Effector memory CD8-positive, alpha-beta T cell (primary cell): ENCODE measurements at regions not wholly inside any gene's neighbourhood (a gene's known extent, or its start where the extent isn't known, plus 50 kb on each side); places are given as distances from the start of the nearest gene placed in this dataset.

Experiments used
- ATAC-seq: fragments of 150-1000 bp; cut with Tn5 transposase; replicated peaks from 2 replicates; pipeline ENCODE4 v1.10.0; 2021; ENCODE audit warnings: mild to moderate bottlenecking, moderate library complexity
- DNase-seq, 3 experiments: peaks; one replicate each; pipeline ENCODE4 v3.0.0; 2021
- H3K27ac Mint-ChIP-seq, 2 donors: one replicate each; pipeline ENCODE4 v1.8.0; 2022; ENCODE audit warnings: mild to moderate bottlenecking in 2 of 2, mixed read lengths in 2 of 2, moderate library complexity in 2 of 2
- H3K27me3 Mint-ChIP-seq, 2 donors: one replicate each; pipeline ENCODE4 v1.8.0; 2022; ENCODE audit warnings: mixed read lengths in 2 of 2
- H3K36me3 Mint-ChIP-seq: one replicate; pipeline ENCODE4 v1.8.0; 2022; ENCODE audit warnings: mild to moderate bottlenecking, moderate library complexity, mixed read lengths; ENCODE audit not compliant: insufficient read depth
- H3K4me1 Mint-ChIP-seq, 2 donors: one replicate each; pipeline ENCODE4 v1.8.0; 2022; ENCODE audit warnings: low read depth in 2 of 2, mixed read lengths in 2 of 2
- H3K4me3 Mint-ChIP-seq, 2 donors: one replicate each; pipeline ENCODE4 v1.8.0; 2022; ENCODE audit warnings: mild to moderate bottlenecking in 2 of 2, mixed read lengths in 2 of 2, moderate library complexity in 2 of 2
- H3K9me3 Mint-ChIP-seq, 2 donors: one replicate each; pipeline ENCODE4 v1.8.0; 2022; ENCODE audit warnings: mixed read lengths in 2 of 2

DNA sequence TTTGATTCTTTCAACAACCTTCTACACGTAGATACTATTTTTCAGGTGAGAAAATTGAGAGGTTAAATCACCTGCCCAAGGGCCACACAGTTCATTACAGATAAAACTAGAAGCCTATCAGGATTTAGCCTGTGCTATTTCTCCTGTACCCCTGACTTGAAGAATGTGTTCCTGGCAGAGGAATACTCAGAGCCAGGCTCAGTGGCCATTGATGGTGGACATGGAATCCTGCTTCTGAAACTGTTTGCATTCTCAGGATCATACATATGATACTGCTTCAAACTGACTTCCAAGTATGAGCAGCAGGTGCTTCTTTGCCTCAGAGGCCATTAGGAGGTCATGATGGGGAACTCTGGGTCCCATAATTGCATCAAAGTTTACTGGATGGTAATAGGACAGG lies 348.6 kb downstream of the ADRA2A start:
- H3K4me3 Mint-ChIP-seq: no peak overlapping the region
- no peak overlapping the region for H3K27ac Mint-ChIP-seq
- H3K36me3 Mint-ChIP-seq: no peaks in the 10 kb centered on the region
- no peaks in the 10 kb centered on the region for H3K9me3 Mint-ChIP-seq
- no peak for ATAC-seq
- H3K4me1 Mint-ChIP-seq: no peaks in the 10 kb centered on the region
- no peak for DNase-seq
- peaks cover 18 to 23% of the 10 kb centered on the region in 2 donors for H3K27me3 Mint-ChIP-seq

DNA sequence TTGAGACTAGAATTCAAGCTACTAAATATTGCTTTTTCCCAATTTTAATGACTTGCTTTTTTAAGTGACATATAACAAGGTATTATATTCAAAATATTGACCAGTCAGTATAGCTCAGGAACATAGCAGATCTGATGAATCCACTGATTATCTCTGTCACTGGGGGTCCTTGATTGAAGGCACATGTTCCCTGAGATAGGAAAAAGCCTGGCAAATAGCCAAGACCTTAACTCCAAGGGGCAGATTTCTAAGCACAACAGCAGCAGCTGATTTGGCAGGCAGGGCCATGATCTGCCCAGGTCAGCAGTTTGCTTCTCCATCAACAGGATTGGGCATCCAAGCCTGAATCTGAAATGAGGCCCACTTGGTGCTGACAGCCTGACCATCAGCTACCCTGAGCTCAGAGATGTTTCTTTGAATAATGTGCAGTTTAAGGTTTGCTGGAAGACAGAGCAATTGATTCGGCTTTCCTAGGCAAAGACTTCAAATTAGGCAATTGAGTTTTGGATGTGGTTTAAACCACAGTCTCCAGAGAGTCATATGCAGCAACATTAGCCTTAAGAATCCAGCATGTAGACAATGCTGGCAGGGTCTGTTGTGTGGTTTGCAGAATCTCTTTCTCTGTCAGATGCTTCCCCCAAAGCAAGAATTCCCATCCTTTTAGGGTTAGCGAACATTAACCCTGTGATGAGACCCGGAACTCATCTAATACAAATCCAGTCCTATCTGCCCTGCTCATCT lies 352.6 kb downstream of the ADRA2A start:
- H3K27me3 Mint-ChIP-seq: peaks cover 2 to 10% of the 10 kb centered on the region in 2 donors
- no peak for DNase-seq
- H3K27ac Mint-ChIP-seq: no peak overlapping the region
- H3K4me3 Mint-ChIP-seq: no peak overlapping the region
- H3K4me1 Mint-ChIP-seq: no peaks in the 10 kb centered on the region
- no peaks in the 10 kb centered on the region for H3K36me3 Mint-ChIP-seq
- no peaks in the 10 kb centered on the region for H3K9me3 Mint-ChIP-seq
- ATAC-seq: no peak

DNA sequence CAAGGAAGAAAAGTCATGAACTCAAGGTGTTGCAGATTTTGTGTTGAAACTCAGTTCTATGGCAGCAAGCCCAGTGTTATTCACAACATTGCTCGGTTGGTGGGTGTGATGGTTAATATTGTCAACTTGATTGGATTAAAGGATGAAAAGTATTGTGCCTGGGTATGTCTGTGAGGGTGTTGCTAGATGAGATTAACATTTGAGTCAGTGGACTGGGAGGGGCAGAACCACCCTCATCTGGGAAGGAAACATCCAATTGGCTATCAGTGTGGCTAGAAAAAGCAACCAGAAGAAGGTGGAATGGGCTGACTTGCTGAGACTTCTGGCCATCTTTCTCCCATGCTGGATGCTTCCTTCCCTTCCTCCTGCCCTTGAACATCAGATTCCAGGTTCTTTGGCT lies 353.2 kb downstream of the ADRA2A start:
- no peaks in the 10 kb centered on the region for H3K4me1 Mint-ChIP-seq
- H3K9me3 Mint-ChIP-seq: no peaks in the 10 kb centered on the region
- no peak for DNase-seq
- H3K4me3 Mint-ChIP-seq: no peak overlapping the region
- H3K27me3 Mint-ChIP-seq: peaks cover 0 to 7% of the 10 kb centered on the region in 2 donors
- no peak overlapping the region for H3K27ac Mint-ChIP-seq
- H3K36me3 Mint-ChIP-seq: no peaks in the 10 kb centered on the region
- no peak for ATAC-seq

DNA sequence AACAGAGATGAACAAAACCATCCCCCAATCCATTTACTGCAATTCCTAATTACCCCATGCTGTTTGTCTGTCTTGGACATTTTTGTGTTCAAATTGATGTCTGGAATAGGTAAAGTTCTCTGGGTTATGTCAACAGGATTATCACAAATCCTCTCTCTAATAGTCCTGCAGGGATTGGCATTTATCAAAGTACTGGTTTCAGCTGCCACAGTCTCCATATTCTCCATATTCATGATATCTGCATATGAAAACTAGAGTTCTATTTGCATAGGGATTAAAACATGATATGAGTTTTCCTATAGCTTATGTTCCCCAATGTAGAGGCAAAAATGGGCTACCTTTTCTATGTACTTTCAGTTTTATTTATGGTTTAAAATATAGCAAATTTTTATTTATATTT lies 355.8 kb downstream of the ADRA2A start:
- H3K36me3 Mint-ChIP-seq: no peaks in the 10 kb centered on the region
- no peaks in the 10 kb centered on the region for H3K9me3 Mint-ChIP-seq
- H3K4me3 Mint-ChIP-seq: no peak overlapping the region
- H3K4me1 Mint-ChIP-seq: no peaks in the 10 kb centered on the region
- no peak for ATAC-seq
- H3K27ac Mint-ChIP-seq: no peak overlapping the region
- peaks cover 0 to 7% of the 10 kb centered on the region in 2 donors for H3K27me3 Mint-ChIP-seq
- DNase-seq: no peak

DNA sequence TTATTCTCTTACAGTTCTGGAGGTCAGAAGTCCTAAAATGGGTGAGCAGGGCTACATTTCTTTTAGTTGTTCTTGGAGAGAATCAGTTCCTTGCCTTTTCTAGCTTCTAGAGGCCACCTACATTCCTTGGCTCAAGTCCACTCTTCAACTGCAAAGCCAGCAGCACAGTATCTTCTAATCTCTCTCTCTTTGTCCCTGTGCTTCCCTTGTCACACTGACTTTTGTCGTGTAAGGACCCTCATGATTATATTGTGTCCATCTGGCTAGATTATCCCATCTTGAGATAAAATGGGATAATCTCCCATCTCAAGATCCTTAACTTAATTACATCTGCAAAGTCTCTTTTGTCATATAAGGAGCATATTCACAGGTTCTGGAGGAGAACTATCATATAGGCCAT lies 359.0 kb downstream of the ADRA2A start:
- H3K27me3 Mint-ChIP-seq: peaks cover 9 to 14% of the 10 kb centered on the region in 2 donors
- no peak overlapping the region for H3K4me3 Mint-ChIP-seq
- DNase-seq (no peak), ATAC-seq (no peak)
- no peak overlapping the region for H3K27ac Mint-ChIP-seq
- no peaks in the 10 kb centered on the region for H3K36me3 Mint-ChIP-seq
- no peaks in the 10 kb centered on the region for H3K9me3 Mint-ChIP-seq
- no peaks in the 10 kb centered on the region for H3K4me1 Mint-ChIP-seq

DNA sequence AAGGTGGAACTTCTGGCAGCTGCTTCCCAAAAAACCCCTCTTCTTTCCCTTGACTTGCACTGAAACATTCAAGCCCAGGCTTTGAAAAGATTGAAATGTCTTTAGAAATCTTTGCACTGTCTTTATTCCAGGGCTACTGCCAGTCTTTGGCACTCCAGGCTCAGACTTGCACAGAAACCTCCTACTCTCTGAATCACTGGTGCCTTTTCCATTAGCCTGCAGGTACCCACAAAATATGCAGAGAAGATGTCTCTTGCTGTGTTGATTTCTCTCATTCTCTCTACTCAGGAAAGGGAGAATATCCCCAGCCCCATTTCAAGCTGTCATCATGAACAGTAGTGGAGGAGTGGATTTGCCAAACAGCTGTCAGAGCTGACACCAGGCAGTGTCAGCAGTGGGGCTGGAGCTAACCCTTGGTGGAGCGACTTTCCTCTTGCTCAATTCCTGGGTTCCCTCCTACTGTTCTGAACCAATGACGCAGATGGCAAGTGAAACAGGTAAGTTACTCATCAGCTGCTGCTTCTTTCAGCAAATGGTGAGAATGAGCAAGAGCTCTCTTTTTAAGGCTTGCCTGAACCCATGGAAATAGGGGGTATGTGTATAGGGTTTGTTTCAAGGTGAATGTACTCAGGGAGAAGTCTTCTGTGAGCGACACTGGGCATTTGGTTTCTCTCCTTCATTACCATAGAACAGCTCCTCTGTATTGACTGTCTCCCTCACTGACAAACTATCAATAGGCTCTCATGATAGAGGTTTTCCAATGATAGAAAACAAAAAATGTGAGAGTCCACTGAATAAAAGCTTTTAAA lies 362.4 kb downstream of the ADRA2A start:
- DNase-seq (no peak), ATAC-seq (no peak)
- peaks cover 0 to 8% of the 10 kb centered on the region in 2 donors for H3K9me3 Mint-ChIP-seq
- H3K27me3 Mint-ChIP-seq: peaks cover 20 to 24% of the 10 kb centered on the region in 2 donors
- no peak overlapping the region for H3K4me3 Mint-ChIP-seq
- H3K36me3 Mint-ChIP-seq: no peaks in the 10 kb centered on the region
- H3K4me1 Mint-ChIP-seq: no peaks in the 10 kb centered on the region
- H3K27ac Mint-ChIP-seq: no peak overlapping the region

DNA sequence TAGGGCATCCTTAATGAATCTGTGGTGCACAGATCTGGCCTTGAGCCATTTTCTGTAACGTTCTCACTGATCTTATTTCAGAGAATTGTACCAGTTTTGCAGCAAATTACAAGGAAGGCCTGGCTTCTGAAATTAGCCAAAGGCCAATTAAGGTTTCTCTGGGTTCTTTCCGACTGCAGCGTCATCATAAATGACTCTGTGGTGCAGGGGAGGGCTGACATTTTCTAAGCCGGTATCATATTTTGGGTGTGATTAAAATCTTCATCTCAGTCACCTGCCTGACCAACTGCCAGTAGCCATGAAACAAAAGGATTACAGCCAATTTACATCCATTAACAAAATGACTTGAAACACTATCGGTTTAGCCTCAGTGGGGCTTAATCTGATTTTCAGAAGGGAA lies 363.7 kb downstream of the ADRA2A start:
- DNase-seq (no peak), ATAC-seq (no peak)
- no peaks in the 10 kb centered on the region for H3K4me1 Mint-ChIP-seq
- peaks cover 0 to 8% of the 10 kb centered on the region in 2 donors for H3K9me3 Mint-ChIP-seq
- H3K4me3 Mint-ChIP-seq: no peak overlapping the region
- no peaks in the 10 kb centered on the region for H3K36me3 Mint-ChIP-seq
- no peak overlapping the region for H3K27ac Mint-ChIP-seq
- H3K27me3 Mint-ChIP-seq: peaks cover 20 to 21% of the 10 kb centered on the region in 2 donors

DNA sequence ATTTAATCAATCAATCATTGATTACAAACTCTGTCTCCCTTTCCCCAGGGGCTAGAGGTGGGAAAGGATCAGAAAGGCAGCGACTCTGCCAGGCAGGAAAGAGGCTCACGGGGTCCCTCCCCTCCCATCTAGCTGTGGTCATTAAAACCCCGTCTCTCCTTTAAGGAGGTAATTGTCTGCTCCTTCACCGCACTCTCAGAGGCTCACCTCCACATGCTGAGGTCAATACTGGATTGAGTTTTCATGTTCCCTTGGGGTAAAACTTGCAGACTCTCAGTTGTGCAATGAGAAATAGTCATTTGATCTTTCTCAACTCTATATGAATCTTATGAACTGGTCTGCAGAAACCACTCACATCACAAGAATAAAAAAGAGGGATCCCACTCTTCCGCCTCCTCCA lies 368.8 kb downstream of the ADRA2A start:
- H3K4me1 Mint-ChIP-seq: no peaks in the 10 kb centered on the region
- DNase-seq: no peak
- H3K27me3 Mint-ChIP-seq: peaks cover 10 to 21% of the 10 kb centered on the region in 2 donors
- H3K9me3 Mint-ChIP-seq: peaks cover 0 to 16% of the 10 kb centered on the region in 2 donors
- no peak overlapping the region for H3K4me3 Mint-ChIP-seq
- no peak for ATAC-seq
- no peak overlapping the region for H3K27ac Mint-ChIP-seq
- no peaks in the 10 kb centered on the region for H3K36me3 Mint-ChIP-seq

DNA sequence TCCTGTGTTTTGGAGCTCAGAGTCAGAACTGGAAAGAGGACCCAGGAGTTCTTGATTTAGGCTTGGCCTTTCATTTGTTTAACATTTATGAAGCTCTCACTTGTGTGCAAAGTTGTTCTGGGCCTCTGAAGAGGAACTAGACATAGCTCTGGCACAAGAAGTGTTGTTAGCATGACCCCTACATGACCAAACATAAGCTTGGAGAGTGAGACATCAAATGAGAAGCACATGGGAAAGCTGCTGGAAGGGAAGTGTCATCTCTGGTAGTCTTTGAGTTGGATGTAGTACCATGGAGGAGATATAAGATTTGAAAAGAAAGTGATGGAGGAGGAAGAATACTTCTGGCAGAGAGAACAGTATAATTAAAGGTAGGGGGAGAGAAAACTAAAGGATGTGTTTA lies 370.1 kb downstream of the ADRA2A start:
- peaks cover 10% of the 10 kb centered on the region in 2 donors for H3K27me3 Mint-ChIP-seq
- no peaks in the 10 kb centered on the region for H3K4me1 Mint-ChIP-seq
- no peak for ATAC-seq
- no peak overlapping the region for H3K27ac Mint-ChIP-seq
- H3K4me3 Mint-ChIP-seq: no peak overlapping the region
- H3K9me3 Mint-ChIP-seq: peaks cover 0 to 20% of the 10 kb centered on the region in 2 donors
- H3K36me3 Mint-ChIP-seq: no peaks in the 10 kb centered on the region
- DNase-seq: no peak

DNA sequence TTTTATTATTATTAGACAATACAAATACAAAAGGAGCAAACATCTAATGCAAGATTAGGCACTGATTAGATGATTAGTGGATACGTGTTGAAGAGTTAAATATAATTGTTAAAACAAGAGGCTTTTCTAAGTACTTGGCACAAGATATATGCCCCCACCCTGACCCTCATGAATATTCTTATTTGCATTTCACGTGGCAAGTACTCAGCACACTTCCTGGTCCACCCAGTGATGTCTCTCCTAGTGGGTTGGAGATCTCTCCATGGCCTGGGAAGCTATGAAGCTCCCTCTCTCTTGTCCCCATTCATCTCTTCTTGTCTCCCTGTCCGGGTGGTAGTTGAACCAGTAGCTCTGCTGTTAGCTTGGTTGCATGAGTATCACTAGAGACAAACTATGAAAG lies 375.3 kb downstream of the ADRA2A start:
- ATAC-seq (no peak), DNase-seq (no peak)
- Mint-ChIP-seq H3K4me1 (no peaks in the 10 kb centered on the region), H3K27me3 (peaks cover 9 to 12% of the 10 kb centered on the region in 2 donors), H3K27ac (no peak overlapping the region), H3K36me3 (no peaks in the 10 kb centered on the region), H3K9me3 (peaks cover 0 to 19% of the 10 kb centered on the region in 2 donors), H3K4me3 (no peak overlapping the region)

DNA sequence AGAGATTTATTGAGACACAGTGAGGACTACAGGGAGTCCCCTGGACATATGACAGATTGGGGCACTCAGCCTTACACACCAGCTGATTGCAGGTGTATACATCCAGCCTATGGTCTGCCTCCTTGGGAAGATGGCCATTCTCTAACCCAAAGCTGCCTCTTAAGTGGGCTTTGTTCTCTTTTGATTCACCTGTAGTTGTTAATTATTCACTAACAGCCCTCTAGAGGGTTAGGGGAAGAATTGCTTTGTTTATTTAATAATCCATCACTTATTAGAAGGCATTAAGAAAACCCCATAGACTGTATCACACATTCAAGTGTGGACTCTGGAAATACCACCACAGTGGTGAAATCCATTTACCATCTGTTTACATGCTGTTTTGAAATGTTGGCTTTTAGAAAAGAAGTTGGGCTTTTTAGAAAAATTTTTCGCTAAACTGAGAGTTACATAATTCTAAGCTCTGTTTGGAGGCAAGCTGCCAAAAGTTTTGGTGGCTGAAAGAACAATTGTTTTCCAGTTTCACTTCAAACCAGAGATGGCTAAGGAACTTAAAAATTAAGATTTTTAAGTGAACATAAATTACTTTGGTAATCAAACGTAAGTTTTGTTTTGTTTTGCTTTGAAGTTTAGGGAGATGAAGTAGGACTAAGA lies 379.1 kb downstream of the ADRA2A start:
- no peaks in the 10 kb centered on the region for H3K4me1 Mint-ChIP-seq
- H3K27ac Mint-ChIP-seq: no peak overlapping the region
- H3K36me3 Mint-ChIP-seq: no peaks in the 10 kb centered on the region
- no peak overlapping the region for H3K4me3 Mint-ChIP-seq
- H3K9me3 Mint-ChIP-seq: peaks cover 0 to 8% of the 10 kb centered on the region in 2 donors
- peaks cover 23 to 24% of the 10 kb centered on the region in 2 donors for H3K27me3 Mint-ChIP-seq
- ATAC-seq (no peak), DNase-seq (no peak)

DNA sequence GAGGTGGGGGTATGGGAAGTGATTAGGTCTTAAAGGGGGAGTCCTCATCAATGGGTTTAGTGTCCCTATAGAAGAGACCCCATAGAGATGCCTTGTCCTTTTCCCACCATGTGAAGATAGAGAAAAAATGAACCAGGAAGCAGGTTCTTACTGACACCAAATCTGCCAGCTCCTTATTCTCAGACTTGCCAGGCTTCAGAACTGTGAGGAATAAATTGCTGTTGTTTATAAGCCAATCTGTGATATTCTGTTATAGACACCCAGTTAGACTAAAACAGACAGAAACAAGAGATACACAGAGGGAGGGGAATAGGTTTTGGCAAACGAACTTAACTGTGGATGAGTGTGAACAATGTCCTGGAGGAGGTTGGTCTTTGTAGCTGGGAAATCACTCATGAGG lies 381.4 kb downstream of the ADRA2A start:
- no peak for ATAC-seq
- Mint-ChIP-seq H3K27me3 (peaks cover 23 to 32% of the 10 kb centered on the region in 2 donors), H3K4me3 (no peak overlapping the region), H3K9me3 (peaks cover 0 to 14% of the 10 kb centered on the region in 2 donors), H3K36me3 (no peaks in the 10 kb centered on the region), H3K27ac (no peak overlapping the region), H3K4me1 (no peaks in the 10 kb centered on the region)
- no peak for DNase-seq

DNA sequence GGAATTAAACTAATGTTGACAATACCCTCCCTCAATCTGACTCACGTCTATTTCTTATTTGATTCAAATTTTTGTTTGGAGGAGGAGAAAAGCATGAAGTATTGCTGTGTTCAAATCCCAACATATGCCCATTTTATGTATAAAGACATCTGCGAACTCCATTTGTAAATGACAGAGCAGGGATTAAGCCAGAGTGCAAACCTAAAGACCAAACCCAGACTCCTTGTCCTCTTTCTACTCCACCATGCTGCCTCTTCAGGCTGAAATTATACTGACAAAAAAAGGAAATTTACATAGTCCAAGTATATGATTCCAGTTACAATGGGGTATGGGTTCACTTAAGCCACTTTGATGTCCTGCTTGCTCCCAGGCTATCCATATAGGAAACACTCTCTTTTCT lies 383.1 kb downstream of the ADRA2A start:
- Mint-ChIP-seq H3K4me1 (no peaks in the 10 kb centered on the region), H3K36me3 (no peaks in the 10 kb centered on the region), H3K27me3 (peaks cover 23 to 28% of the 10 kb centered on the region in 2 donors)

More for the DNA sequence above, 383.1 kb downstream of the ADRA2A start:
- no peak for DNase-seq
- Mint-ChIP-seq H3K4me3 (no peak overlapping the region), H3K27ac (no peak overlapping the region), H3K9me3 (peaks cover 0 to 11% of the 10 kb centered on the region in 2 donors)
- ATAC-seq: no peak
